ENCODE measurements at regions not wholly inside any gene's neighbourhood (a gene's known extent, or its start where the extent isn't known, plus 50 kb on each side); places are given as distances from the start of the nearest gene placed in this dataset.

- H3K36me3 ChIP-seq (ENCODE audit: control insufficient read depth, insufficient read depth, low read length), result no peaks in the 10 kb centered on the region
- no peaks in the 10 kb centered on the region for H3K27me3 ChIP-seq (replicated peaks; ENCODE audit: control insufficient read depth, insufficient read depth, low read length)
- ChIA-PET POLR2A (no interaction called here), CTCF (no interaction called here)
- DNase-seq, result no peak
- no peaks in the 10 kb centered on the region for H3K36me3 Mint-ChIP-seq (ENCODE audit: insufficient read depth, unreplicated experiment)
- H3K4me1 ChIP-seq, result no peaks in the 10 kb centered on the region
- TF ChIP-seq, protein P1, sequence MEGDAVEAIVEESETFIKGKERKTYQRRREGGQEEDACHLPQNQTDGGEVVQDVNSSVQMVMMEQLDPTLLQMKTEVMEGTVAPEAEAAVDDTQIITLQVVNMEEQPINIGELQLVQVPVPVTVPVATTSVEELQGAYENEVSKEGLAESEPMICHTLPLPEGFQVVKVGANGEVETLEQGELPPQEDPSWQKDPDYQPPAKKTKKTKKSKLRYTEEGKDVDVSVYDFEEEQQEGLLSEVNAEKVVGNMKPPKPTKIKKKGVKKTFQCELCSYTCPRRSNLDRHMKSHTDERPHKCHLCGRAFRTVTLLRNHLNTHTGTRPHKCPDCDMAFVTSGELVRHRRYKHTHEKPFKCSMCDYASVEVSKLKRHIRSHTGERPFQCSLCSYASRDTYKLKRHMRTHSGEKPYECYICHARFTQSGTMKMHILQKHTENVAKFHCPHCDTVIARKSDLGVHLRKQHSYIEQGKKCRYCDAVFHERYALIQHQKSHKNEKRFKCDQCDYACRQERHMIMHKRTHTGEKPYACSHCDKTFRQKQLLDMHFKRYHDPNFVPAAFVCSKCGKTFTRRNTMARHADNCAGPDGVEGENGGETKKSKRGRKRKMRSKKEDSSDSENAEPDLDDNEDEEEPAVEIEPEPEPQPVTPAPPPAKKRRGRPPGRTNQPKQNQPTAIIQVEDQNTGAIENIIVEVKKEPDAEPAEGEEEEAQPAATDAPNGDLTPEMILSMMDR (IDR thresholded peaks at IDR 0.05; ENCODE audit: insufficient read depth in 1 of 2, low read depth in 1 of 2, low read length in 1 of 2, severe bottlenecking in 1 of 2, unreplicated experiment in 1 of 2), result no peak
- intact Hi-C loops (cut with micrococcal nuclease; ENCODE audit: unreplicated experiment), result no loop called here
- no peak overlapping the region for H3K4me3 ChIP-seq (ENCODE audit: low read depth, low read length)
- H3K27me3 Mint-ChIP-seq (ENCODE audit: insufficient read depth, unreplicated experiment), result no peaks in the 10 kb centered on the region
- H3K9me3 ChIP-seq, result no peaks in the 10 kb centered on the region
- H3K9me3 Mint-ChIP-seq (ENCODE audit: unreplicated experiment), result no peaks in the 10 kb centered on the region
- no peak overlapping the region for H3K4me3 Mint-ChIP-seq (ENCODE audit: unreplicated experiment)
- H3K4me1 Mint-ChIP-seq (ENCODE audit: low read depth, unreplicated experiment), result no peaks in the 10 kb centered on the region
- no TSS peak for BruUV-seq (replicated peaks)
- H3K27ac Mint-ChIP-seq (ENCODE audit: unreplicated experiment), result no peak overlapping the region
Observed at GRCh38 chr18:60292186-60292585, 80.4 kb downstream of the MC4R start.

- Mint-ChIP-seq H3K27ac (ENCODE audit: unreplicated experiment) (no peak overlapping the region), H3K36me3 (ENCODE audit: insufficient read depth, unreplicated experiment) (no peaks in the 10 kb centered on the region), H3K9me3 (ENCODE audit: unreplicated experiment) (no peaks in the 10 kb centered on the region), H3K27me3 (ENCODE audit: insufficient read depth, unreplicated experiment) (no peaks in the 10 kb centered on the region), H3K4me3 (ENCODE audit: unreplicated experiment) (no peak overlapping the region), H3K4me1 (ENCODE audit: low read depth, unreplicated experiment) (no peaks in the 10 kb centered on the region)
- Histone ChIP-seq H3K27me3 (replicated peaks; ENCODE audit: control insufficient read depth, insufficient read depth, low read length) (no peaks in the 10 kb centered on the region), H3K4me1 (no peaks in the 10 kb centered on the region), H3K9me3 (no peaks in the 10 kb centered on the region), H3K36me3 (ENCODE audit: control insufficient read depth, insufficient read depth, low read length) (no peaks in the 10 kb centered on the region), H3K4me3 (ENCODE audit: low read depth, low read length) (no peak overlapping the region)
- CTCF ChIA-PET, result no interaction called here
- TF ChIP-seq, protein P1 (IDR thresholded peaks at IDR 0.05; ENCODE audit: insufficient read depth in 1 of 2, low read depth in 1 of 2, low read length in 1 of 2, severe bottlenecking in 1 of 2, unreplicated experiment in 1 of 2), result no peak
- no peak for DNase-seq
- POLR2A ChIA-PET, result no interaction called here
- BruUV-seq (replicated peaks), result no TSS peak
- intact Hi-C loops (cut with micrococcal nuclease; ENCODE audit: unreplicated experiment), result no loop called here
Observed at GRCh38 chr18:60279391-60279790, 93.2 kb downstream of the MC4R start.

- H3K4me1 ChIP-seq, result no peaks in the 10 kb centered on the region
- H3K4me1 Mint-ChIP-seq (ENCODE audit: low read depth, unreplicated experiment), result no peaks in the 10 kb centered on the region
- DNase-seq, result no peak
- H3K9me3 ChIP-seq, result no peaks in the 10 kb centered on the region
- intact Hi-C loops (cut with micrococcal nuclease; ENCODE audit: unreplicated experiment), result no loop called here
- H3K27me3 ChIP-seq (replicated peaks; ENCODE audit: control insufficient read depth, insufficient read depth, low read length), result no peaks in the 10 kb centered on the region
- H3K4me3 ChIP-seq (ENCODE audit: low read depth, low read length), result no peak overlapping the region
- ChIA-PET POLR2A (no interaction called here), CTCF (no interaction called here)
- no peaks in the 10 kb centered on the region for H3K36me3 ChIP-seq (ENCODE audit: control insufficient read depth, insufficient read depth, low read length)
- H3K27me3 Mint-ChIP-seq (ENCODE audit: insufficient read depth, unreplicated experiment), result no peaks in the 10 kb centered on the region
- no peaks in the 10 kb centered on the region for H3K36me3 Mint-ChIP-seq (ENCODE audit: insufficient read depth, unreplicated experiment)
- H3K9me3 Mint-ChIP-seq (ENCODE audit: unreplicated experiment), result peaks cover 7% of the 10 kb centered on the region
- H3K27ac Mint-ChIP-seq (ENCODE audit: unreplicated experiment), result no peak overlapping the region
- BruUV-seq (replicated peaks), result no TSS peak
- H3K4me3 Mint-ChIP-seq (ENCODE audit: unreplicated experiment), result no peak overlapping the region
- TF ChIP-seq, protein P1 (IDR thresholded peaks at IDR 0.05; ENCODE audit: insufficient read depth in 1 of 2, low read depth in 1 of 2, low read length in 1 of 2, severe bottlenecking in 1 of 2, unreplicated experiment in 1 of 2), result no peak
Observed at GRCh38 chr18:60277855-60278480, 94.6 kb downstream of the MC4R start.

Data from Caco-2 (cell line).